ENCODE measurements at regions not wholly inside any gene's neighbourhood (a gene's known extent, or its start where the extent isn't known, plus 50 kb on each side); places are given as distances from the start of the nearest gene placed in this dataset.
"Not testable (repeated sequence)": the region's sequence is repeated elsewhere in the genome, so short reads cannot be mapped to it uniquely, and the experiment has no call there.

GRCh38 chr3:20931834-20932233, 745.8 kb upstream of the SGO1 start:
- no peak for DNase-seq (ENCODE audit: low read depth)
- no peak for TF ChIP-seq CTCF (conservative IDR thresholded peaks at IDR 0.05; ENCODE audit: low read depth, low read length)
- H3K4me3 ChIP-seq (ENCODE audit: low read depth, low read length): no peak overlapping the region

DNA sequence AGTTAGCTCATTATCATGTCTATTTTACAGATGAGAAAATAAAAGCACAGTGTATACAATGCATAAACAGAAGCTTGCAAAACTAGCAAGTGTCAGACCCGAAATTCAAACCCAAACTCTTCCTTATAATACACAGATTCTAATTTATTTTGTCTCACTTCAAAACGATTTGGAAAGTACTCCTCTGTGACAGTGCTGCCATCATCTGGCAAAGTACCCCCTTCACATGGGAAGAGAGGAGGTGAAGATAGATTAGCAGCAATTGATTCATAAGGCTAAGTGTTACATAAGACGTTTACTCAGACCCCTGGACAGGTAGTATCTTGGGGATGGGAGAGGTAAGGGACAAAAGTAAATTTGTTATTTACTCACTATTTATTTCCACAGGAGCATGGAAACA, 744.0 kb upstream of the SGO1 start:
- no peak overlapping the region for H3K4me3 ChIP-seq (ENCODE audit: low read depth, low read length)
- TF ChIP-seq CTCF (conservative IDR thresholded peaks at IDR 0.05; ENCODE audit: low read depth, low read length): peak; percentile 72
- DNase-seq (ENCODE audit: low read depth): no peak

GRCh38 chr3:20924646-20925385, 738.8 kb upstream of the SGO1 start:
- no peak for DNase-seq (ENCODE audit: low read depth)
- no peak overlapping the region for H3K4me3 ChIP-seq (ENCODE audit: low read depth, low read length)
- TF ChIP-seq CTCF (conservative IDR thresholded peaks at IDR 0.05; ENCODE audit: low read depth, low read length): no peak

GRCh38 chr3:20921112-20921511, 735.1 kb upstream of the SGO1 start:
- not testable (repeated sequence) for DNase-seq (ENCODE audit: low read depth); H3K4me3 ChIP-seq (ENCODE audit: low read depth, low read length)

- H3K4me3 ChIP-seq (ENCODE audit: low read depth, low read length): no peak overlapping the region
- DNase-seq (ENCODE audit: low read depth): no peak
- TF ChIP-seq CTCF (conservative IDR thresholded peaks at IDR 0.05; ENCODE audit: low read depth, low read length): no peak
Measured at GRCh38 chr3:20916951-20917606, 731.1 kb upstream of the SGO1 start.

GRCh38 chr3:20914310-20914709, 728.3 kb upstream of the SGO1 start:
- TF ChIP-seq CTCF (conservative IDR thresholded peaks at IDR 0.05; ENCODE audit: low read depth, low read length): no peak
- DNase-seq (ENCODE audit: low read depth): no peak
- no peak overlapping the region for H3K4me3 ChIP-seq (ENCODE audit: low read depth, low read length)

DNA sequence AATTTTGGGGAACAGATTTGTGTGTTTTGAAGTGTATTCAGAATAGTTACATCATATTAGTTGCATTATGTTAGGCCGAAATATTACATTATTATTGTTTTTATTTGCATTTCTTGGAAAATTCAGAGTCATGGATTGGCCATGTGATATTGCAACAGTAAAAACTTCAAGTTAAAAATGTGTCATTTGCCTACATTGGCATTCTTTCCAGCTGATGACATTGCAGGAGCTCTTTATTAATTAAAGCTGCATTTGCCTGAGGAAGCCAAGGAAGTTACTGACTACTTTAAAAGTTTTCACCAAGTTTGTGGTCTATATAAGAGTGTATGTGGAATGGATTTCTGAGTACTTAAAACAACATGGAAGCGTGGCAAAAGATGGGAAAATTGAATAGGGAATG, 726.4 kb upstream of the SGO1 start:
- TF ChIP-seq CTCF (conservative IDR thresholded peaks at IDR 0.05; ENCODE audit: low read depth, low read length): no peak
- H3K4me3 ChIP-seq (ENCODE audit: low read depth, low read length): no peak overlapping the region
- no peak for DNase-seq (ENCODE audit: low read depth)

All from epithelial cell of proximal tubule (primary cell).